Stimulated activated CD4-positive, alpha-beta T cell treated with anti-CD3 and anti-CD28 coated beads, TNF-alpha, amount 100 ng/mL, for 4 hours (primary cell): ENCODE measurements at regions not wholly inside any gene's neighbourhood (a gene's known extent, or its start where the extent isn't known, plus 50 kb on each side); places are given as distances from the start of the nearest gene placed in this dataset.
"Not testable (repeated sequence)": the region's sequence is repeated elsewhere in the genome, so short reads cannot be mapped to it uniquely, and the experiment has no call there.

Experiments
- DNase-seq, 3 experiments: peaks; one replicate each; pipeline ENCODE4 v3.0.0-alpha.2; 2020; ENCODE audit warnings: low read depth in 3 of 3

GRCh38 chr3:107211608-107212007 lies 165.6 kb upstream of the CCDC54 start:
- DNase-seq = no peak

GRCh38 chr3:107212618-107213017 lies 164.6 kb upstream of the CCDC54 start:
- no peak for DNase-seq

- DNase-seq = no peak
Observed at GRCh38 chr3:107213044-107213669, 164.1 kb upstream of the CCDC54 start.

GRCh38 chr3:107216229-107216628 lies 161.0 kb upstream of the CCDC54 start:
- DNase-seq = no peak

GRCh38 chr3:107216711-107217110 lies 160.5 kb upstream of the CCDC54 start:
- no peak for DNase-seq

GRCh38 chr3:107217172-107217571 lies 160.1 kb upstream of the CCDC54 start:
- DNase-seq = no peak

GRCh38 chr3:107218864-107219269 lies 158.4 kb upstream of the CCDC54 start:
- no peak for DNase-seq

GRCh38 chr3:107220538-107220937 lies 156.7 kb upstream of the CCDC54 start:
- DNase-seq = no peak

GRCh38 chr3:107221856-107222255 lies 155.4 kb upstream of the CCDC54 start:
- no peak for DNase-seq

GRCh38 chr3:107222907-107223306 lies 154.3 kb upstream of the CCDC54 start:
- no peak for DNase-seq

GRCh38 chr3:107224026-107224596 lies 153.1 kb upstream of the CCDC54 start:
- no peak for DNase-seq

- DNase-seq = no peak
Observed at GRCh38 chr3:107227091-107227490, 150.1 kb upstream of the CCDC54 start.

- not testable (repeated sequence) for DNase-seq
Observed at GRCh38 chr3:107233877-107234276, 143.4 kb upstream of the CCDC54 start.

GRCh38 chr3:107235193-107235927 lies 141.9 kb upstream of the CCDC54 start:
- DNase-seq = no peak

- peak in 1 of 3 experiments; percentile 24 for DNase-seq
Observed at GRCh38 chr3:107235928-107236315, 141.3 kb upstream of the CCDC54 start.

GRCh38 chr3:107236655-107237337 lies 140.4 kb upstream of the CCDC54 start:
- no peak for DNase-seq

- DNase-seq = no peak
Observed at GRCh38 chr3:107238787-107239186, 138.5 kb upstream of the CCDC54 start.

GRCh38 chr3:107239703-107240102 lies 137.5 kb upstream of the CCDC54 start:
- no peak for DNase-seq

GRCh38 chr3:107240183-107241091 lies 136.8 kb upstream of the CCDC54 start:
- peak; percentile 49 to 53 (median 52) for DNase-seq

GRCh38 chr3:107241217-107241616 lies 136.0 kb upstream of the CCDC54 start:
- no peak for DNase-seq

- no peak for DNase-seq
Observed at GRCh38 chr3:107242579-107242978, 134.7 kb upstream of the CCDC54 start.
